ENCODE measurements at regions not wholly inside any gene's neighbourhood (a gene's known extent, or its start where the extent isn't known, plus 50 kb on each side); places are given as distances from the start of the nearest gene placed in this dataset.
"Not testable (repeated sequence)": the region's sequence is repeated elsewhere in the genome, so short reads cannot be mapped to it uniquely, and the experiment has no call there.

DNA sequence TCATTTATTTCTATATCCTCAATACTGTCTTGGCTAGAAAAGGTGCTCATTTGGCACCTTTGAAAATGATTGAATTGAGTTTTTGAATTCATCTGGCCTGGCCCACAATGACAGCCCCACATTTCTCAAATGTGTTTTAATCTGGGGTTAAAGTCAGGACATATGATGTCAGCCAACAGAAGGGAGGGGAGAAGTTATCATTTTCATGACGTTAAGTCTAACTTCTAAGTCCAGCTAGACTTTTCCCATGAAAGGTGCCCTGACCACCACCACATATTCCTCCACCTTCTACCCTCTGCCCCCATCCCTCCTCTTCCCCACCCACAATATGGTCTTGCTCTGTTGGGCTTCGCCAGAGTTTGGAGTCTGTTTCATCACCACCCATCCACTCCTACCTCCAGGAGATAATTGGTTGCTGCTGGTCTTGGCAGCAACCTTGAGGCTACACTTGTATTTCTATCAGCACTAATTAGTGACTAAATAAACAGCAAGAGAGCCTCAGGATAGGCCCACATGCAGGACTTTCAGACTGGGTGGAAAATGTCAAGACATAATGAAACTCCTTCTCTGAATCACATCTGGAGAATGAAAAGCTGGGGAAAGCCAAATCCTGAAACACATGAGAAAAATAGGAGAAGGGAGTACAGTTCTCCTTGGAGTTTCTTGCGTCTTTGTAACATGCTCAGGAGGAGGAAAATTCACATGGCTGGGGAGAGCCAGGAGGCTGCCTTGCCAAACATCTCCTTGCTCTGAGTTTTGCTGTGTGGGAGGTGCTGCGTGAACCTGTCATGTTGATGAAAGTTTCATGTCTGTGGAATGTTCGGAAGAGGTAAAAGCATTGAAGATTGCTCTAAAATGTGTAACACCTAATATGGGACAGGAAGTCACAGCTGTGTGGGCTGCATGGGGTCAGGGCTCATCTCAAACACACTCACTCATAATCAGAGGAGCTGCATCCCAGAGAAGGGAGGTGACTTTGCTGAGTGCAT, 544.7 kb upstream of the KLF4 start:
- no peak for DNase-seq (ENCODE audit: insufficient read length, low spot score)
- no peak for FAIRE-seq

GRCh38 chr9:108032079-108032478, 542.5 kb upstream of the KLF4 start:
- not testable (repeated sequence) for DNase-seq (ENCODE audit: insufficient read length, low spot score); FAIRE-seq

GRCh38 chr9:108031221-108031620, 541.7 kb upstream of the KLF4 start:
- not testable (repeated sequence) for DNase-seq (ENCODE audit: insufficient read length, low spot score); FAIRE-seq

DNA sequence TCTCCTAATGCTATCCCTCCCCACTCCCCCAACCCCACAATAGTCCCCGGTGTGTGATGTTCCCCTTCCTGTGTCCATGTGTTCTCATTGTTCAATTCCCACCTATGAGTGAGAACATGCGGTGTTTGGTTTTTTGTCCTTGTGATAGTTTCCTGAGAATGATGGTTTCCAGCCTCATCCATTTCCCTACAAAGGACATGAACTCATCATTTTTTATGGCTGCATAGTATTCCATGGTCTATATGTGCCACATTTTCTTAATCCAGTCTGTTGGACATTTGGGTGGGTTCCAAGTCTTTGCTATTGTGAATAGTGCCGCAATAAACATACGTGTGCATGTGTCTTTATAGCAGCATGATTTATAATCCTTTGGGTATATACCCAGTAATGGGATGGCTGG, 537.1 kb upstream of the KLF4 start:
- not testable (repeated sequence) for FAIRE-seq; DNase-seq (ENCODE audit: insufficient read length, low spot score)

DNA sequence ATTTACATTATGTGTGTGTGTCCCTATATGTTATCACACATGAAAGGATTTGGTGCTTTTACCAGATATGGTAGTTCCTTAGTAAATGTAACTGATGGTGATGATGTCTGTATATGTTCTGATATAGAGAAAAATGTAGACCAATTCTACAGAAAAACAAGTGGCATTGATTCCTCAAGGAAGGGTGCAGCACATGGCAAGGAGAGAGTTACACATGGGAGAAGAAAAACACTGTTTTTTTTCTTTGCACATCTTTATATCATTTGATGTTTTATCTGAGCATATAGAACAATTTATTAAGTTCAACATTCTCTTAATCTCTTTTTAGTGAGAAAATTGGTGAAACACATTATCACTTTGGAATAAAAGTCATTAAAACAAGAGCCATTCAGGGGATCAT, 535.0 kb upstream of the KLF4 start:
- no peak for FAIRE-seq
- DNase-seq (ENCODE audit: insufficient read length, low spot score), result no peak

GRCh38 chr9:108022246-108022935, 532.8 kb upstream of the KLF4 start:
- DNase-seq (ENCODE audit: insufficient read length, low spot score) (no peak), FAIRE-seq (no peak)

- DNase-seq (ENCODE audit: insufficient read length, low spot score) (no peak), FAIRE-seq (no peak)
These were observed 531.6 kb upstream of the KLF4 start for GRCh38 chr9:108021096-108021710.

- FAIRE-seq, result no peak
- DNase-seq (ENCODE audit: insufficient read length, low spot score), result no peak
These were observed 530.3 kb upstream of the KLF4 start for GRCh38 chr9:108019821-108020220.

GRCh38 chr9:108017671-108018070, 528.1 kb upstream of the KLF4 start:
- DNase-seq (ENCODE audit: insufficient read length, low spot score), result no peak
- no peak for FAIRE-seq

DNA sequence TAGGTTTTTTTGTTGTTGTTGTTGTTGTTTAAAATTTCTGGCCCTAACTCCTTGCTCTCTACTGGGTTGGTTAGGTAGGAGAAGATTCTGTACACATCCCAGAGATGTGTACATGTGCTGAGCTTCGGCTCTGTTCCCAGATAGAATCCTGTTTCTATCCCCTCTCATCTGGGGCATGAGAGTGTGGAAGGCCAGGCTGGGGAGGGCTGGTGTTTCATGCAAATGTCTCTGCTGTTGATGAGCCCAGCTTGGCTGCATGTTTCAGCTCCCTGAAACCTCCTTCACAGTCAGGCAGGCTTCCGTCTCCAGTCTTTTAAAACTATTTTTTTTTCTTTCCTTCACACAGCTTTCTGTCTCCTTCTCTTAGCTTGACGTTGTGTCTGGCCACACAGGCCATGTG, 526.9 kb upstream of the KLF4 start:
- no peak for DNase-seq (ENCODE audit: insufficient read length, low spot score)

DNA sequence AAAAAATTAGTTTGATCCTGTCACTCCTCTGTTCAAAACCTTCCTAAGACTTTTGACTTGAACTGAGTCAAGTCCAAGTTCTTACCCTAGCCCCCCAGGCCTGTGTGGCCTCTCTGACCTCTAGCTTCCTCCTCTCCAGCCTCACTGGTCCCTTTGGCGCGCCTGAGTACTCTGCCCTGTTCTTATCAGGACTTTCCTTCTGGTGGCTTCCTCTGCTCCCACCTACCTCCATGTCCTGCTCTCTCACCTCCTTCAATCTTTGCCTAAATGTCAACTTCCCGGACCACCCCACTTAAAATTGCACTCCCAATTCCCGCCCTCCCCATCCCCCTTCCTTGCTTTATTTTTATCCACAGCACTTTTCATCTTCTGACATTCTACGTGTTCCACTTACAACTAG, 526.1 kb upstream of the KLF4 start:
- FAIRE-seq, result no peak
- DNase-seq (ENCODE audit: insufficient read length, low spot score), result no peak

More for the DNA sequence above, 526.9 kb upstream of the KLF4 start:
- FAIRE-seq, result no peak

GRCh38 chr9:108014353-108014752, 524.8 kb upstream of the KLF4 start:
- no peak for FAIRE-seq
- DNase-seq (ENCODE audit: insufficient read length, low spot score), result no peak

- FAIRE-seq, result no peak
- no peak for DNase-seq (ENCODE audit: insufficient read length, low spot score)
These were observed 523.5 kb upstream of the KLF4 start for GRCh38 chr9:108012886-108013665.

DNA sequence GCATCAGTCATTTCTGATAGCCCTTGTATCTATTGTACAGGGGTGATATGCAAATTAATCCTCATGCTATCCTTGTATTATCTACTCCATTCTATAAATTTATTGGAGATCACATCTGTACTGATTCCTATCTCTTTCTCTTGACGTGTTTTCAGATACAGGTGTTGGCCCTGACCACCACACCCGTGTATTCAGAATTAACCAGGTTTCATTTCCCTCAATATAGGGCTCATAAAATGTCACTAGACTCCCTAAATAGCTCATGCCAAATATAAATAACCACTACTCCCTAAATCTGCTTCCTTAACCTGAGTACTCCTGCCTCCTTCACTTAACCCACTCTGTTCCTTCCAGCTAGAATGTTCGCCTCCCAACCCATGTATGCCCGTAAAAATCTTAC, 522.8 kb upstream of the KLF4 start:
- DNase-seq (ENCODE audit: insufficient read length, low spot score), result no peak
- no peak for FAIRE-seq

GRCh38 chr9:108003526-108003925, 514.0 kb upstream of the KLF4 start:
- no peak for FAIRE-seq
- DNase-seq (ENCODE audit: insufficient read length, low spot score), result no peak

- DNase-seq (ENCODE audit: insufficient read length, low spot score) (no peak), FAIRE-seq (no peak)
These were observed 512.9 kb upstream of the KLF4 start for GRCh38 chr9:108002371-108002956.

- DNase-seq (ENCODE audit: insufficient read length, low spot score) (no peak), FAIRE-seq (no peak)
These were observed 511.7 kb upstream of the KLF4 start for GRCh38 chr9:108001237-108001636.

- FAIRE-seq (no peak), DNase-seq (ENCODE audit: insufficient read length, low spot score) (no peak)
These were observed 510.3 kb upstream of the KLF4 start for GRCh38 chr9:107999890-108000289.

DNA sequence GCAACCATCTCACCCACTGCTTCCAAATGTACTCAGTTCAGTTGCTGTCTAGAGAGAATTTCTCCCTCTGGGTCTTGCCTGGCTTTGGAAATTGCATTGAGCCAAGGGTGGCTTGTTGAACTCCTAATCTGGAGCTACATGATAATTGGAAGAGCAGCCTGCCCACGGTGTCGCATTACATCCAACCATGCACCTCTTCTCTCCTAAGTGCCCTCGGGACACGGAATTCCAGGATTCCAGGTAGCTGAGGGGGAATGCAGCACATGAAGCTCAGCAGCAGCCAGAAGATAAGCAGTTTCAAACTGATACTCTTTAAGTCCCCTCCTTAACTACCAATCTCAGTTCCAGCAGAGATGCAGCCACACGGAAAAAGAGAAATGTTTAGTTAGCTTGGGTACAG, 509.4 kb upstream of the KLF4 start:
- DNase-seq (ENCODE audit: insufficient read length, low spot score) (no peak), FAIRE-seq (no peak)

GRCh38 chr9:107994648-107995047, 505.1 kb upstream of the KLF4 start:
- DNase-seq (ENCODE audit: insufficient read length, low spot score), result no peak
- no peak for FAIRE-seq

Data from HTR-8/SVneo (cell line).